HAP-1 (cell line): ENCODE measurements at regions not wholly inside any gene's neighbourhood (a gene's known extent, or its start where the extent isn't known, plus 50 kb on each side); places are given as distances from the start of the nearest gene placed in this dataset.

Experiments
- DNase-seq, 2 experiments: peaks; one replicate each; pipeline ENCODE4 v3.0.0-alpha.2; 2016 to 2020; ENCODE audit warnings: low spot score in 2 of 2
- H3K27me3 ChIP-seq: fragments of 250-450 bp; sonication (Bioruptor Pico); 2 replicates; pipeline ENCODE4 v1.5.1; 2020; ENCODE audit warnings: low read depth, mild to moderate bottlenecking, moderate library complexity
- H3K36me3 ChIP-seq: fragments of 250-450 bp; sonication (Bioruptor Pico); replicated peaks from 2 replicates; pipeline ENCODE4 v1.5.1; 2020; ENCODE audit warnings: mild to moderate bottlenecking
- H3K4me1 ChIP-seq: fragments of 250-450 bp; sonication (Bioruptor Pico); 2 replicates; pipeline ENCODE4 v1.5.1; 2020; ENCODE audit warnings: mild to moderate bottlenecking
- H3K4me3 ChIP-seq: fragments of 250-450 bp; sonication (Bioruptor Pico); 2 replicates; pipeline ENCODE4 v1.5.1; 2020; ENCODE audit warnings: mild to moderate bottlenecking, moderate library complexity
- H3K9me3 ChIP-seq: fragments of 250-450 bp; sonication (Bioruptor Pico); 2 replicates; pipeline ENCODE4 v1.5.1; 2020; ENCODE audit warnings: mild to moderate bottlenecking, moderate library complexity
- in situ Hi-C: fragments of 300-500 bp; cut with MboI; formaldehyde crosslinking; loops from 3 replicates; pipeline ENCODE4 v1.14.3; 2020; ENCODE audit warnings: low sequenced_read_pairs, inconsistent platforms, mixed read lengths

DNA sequence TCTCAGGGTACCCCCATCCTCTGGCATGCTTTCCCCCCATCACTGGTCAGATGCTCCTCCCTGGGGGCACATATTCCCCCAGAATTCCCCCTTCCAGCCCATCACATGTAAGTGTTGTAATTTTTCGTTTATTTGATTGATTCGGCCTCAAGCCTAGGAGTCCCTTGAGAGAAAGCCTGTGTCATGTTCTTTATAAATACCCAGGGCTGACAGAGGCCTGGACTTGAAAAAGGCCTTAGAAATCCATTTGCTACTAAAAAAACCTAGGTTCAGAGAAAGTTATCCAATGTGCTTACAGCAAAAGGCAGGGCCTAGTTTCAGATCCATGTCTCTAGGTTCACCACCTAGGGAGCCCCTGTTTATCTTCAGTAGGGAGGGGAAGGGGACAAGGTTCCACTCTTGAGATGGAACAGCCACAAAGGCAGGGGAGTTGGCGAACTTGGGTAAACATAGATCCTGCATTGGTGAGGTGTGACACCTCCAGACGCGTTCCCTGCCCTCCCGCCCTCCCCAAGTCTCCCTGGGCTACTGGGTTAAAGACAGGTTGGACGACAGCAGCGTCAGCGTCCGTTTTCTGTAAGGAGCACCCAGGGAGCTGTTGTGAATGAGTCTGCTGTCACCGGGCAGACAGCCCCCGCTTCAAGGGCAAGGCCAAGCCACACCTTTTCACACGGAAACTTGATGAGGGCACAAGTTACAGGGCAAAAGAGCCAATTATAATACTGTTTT is 147.8 kb downstream of the EN1 start:
- no peaks in the 10 kb centered on the region for H3K4me1 ChIP-seq
- no peak for DNase-seq
- no peaks in the 10 kb centered on the region for H3K27me3 ChIP-seq
- H3K9me3 ChIP-seq = no peaks in the 10 kb centered on the region
- no peak overlapping the region for H3K4me3 ChIP-seq
- no peaks in the 10 kb centered on the region for H3K36me3 ChIP-seq
- in situ Hi-C loops = no loop called here

DNA sequence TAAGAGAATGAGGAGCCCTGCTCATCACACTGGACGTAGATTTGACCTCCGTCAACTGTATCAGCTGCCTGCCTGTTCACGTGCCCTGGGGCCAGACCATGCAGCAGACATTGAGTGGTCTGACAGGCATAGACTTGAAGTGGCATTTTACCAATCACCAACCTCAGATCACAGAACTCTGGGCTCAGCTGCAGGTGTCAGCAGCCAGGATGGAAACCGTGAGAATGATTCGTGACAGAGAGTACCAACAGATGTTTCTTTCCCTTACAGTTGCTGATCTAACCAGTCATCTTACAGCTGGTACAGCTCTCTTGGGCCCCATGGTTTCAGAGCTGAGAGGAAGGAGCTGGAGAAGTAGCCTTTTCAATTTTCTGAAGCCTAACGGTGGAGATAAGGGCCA is 148.9 kb downstream of the EN1 start:
- Histone ChIP-seq H3K36me3 (no peaks in the 10 kb centered on the region), H3K4me3 (no peak overlapping the region), H3K4me1 (no peaks in the 10 kb centered on the region), H3K27me3 (no peaks in the 10 kb centered on the region), H3K9me3 (no peaks in the 10 kb centered on the region)
- in situ Hi-C loops = no loop called here
- DNase-seq = no peak

DNA sequence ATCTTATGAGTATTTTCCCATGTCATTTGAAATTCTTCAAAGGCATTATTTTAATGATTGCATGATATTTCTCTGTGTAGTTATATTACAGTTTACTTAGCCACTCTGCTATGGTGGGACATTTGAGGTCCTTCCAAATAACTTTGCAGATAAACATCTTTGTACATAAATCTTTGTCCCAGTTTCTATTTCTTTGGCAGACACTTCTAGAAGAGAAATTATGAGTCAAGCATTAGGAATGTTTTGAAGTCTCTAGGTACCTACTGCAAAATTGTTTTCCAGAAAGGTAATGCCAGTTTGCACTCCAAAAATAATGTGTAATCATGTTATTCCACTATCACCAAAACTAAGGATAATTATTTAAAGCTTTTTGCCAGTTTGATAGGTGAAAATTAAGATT is 149.7 kb downstream of the EN1 start:
- Histone ChIP-seq H3K4me3 (no peak overlapping the region), H3K36me3 (no peaks in the 10 kb centered on the region), H3K27me3 (no peaks in the 10 kb centered on the region), H3K9me3 (no peaks in the 10 kb centered on the region), H3K4me1 (no peaks in the 10 kb centered on the region)
- no peak for DNase-seq
- in situ Hi-C loops = no loop called here

- no peak for DNase-seq
- Histone ChIP-seq H3K4me1 (no peaks in the 10 kb centered on the region), H3K9me3 (no peaks in the 10 kb centered on the region), H3K4me3 (no peak overlapping the region), H3K27me3 (no peaks in the 10 kb centered on the region), H3K36me3 (no peaks in the 10 kb centered on the region)
- in situ Hi-C loops = no loop called here
Measured at GRCh38 chr2:118696786-118697465, 150.5 kb downstream of the EN1 start.

- no peaks in the 10 kb centered on the region for H3K9me3 ChIP-seq
- H3K27me3 ChIP-seq = no peaks in the 10 kb centered on the region
- H3K4me3 ChIP-seq = no peak overlapping the region
- DNase-seq = no peak
- H3K36me3 ChIP-seq = no peaks in the 10 kb centered on the region
- H3K4me1 ChIP-seq = no peaks in the 10 kb centered on the region
- in situ Hi-C loops = no loop called here
Measured at GRCh38 chr2:118693287-118693822, 154.1 kb downstream of the EN1 start.

DNA sequence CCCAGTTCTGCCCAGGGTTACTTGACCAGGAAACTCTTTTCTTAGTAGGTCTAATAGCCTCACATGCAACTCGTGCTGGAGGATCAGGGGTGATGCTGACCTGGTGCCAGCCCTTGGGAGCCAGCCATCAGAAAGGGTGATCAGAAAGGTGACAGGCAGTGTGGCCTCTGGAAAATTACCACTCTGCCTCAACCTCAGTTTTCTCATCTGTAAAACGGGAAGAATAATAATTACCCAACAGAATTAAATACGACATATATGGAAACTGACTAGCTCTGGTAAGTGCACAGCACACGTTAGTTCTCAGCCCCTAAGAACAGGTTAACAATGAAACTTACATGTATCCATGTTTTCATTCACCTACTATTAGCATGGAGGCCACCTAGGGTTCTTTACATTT is 157.6 kb downstream of the EN1 start:
- no peaks in the 10 kb centered on the region for H3K27me3 ChIP-seq
- no peaks in the 10 kb centered on the region for H3K4me1 ChIP-seq
- H3K4me3 ChIP-seq = no peak overlapping the region
- no peaks in the 10 kb centered on the region for H3K36me3 ChIP-seq
- DNase-seq = no peak
- in situ Hi-C loops = no loop called here
- no peaks in the 10 kb centered on the region for H3K9me3 ChIP-seq

DNA sequence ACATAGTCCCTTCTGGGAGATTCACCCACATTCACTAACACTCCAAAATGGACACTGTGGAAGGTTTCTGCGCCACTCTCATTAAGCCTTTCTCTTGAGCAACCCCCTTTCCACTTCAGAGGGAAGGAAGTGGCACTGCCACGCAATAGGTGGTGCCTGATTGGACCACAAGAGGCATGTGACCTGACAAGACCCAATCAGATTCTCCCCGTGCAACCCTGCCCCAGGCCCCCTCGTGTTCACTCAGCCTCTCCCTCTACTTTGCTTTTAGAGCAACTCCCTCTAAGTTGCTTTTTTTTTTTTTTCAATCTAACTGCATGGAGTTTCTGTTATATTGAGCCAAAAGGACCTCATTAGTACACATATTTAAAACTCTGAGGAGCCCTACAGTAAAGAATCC is 158.0 kb downstream of the EN1 start:
- DNase-seq = no peak
- Histone ChIP-seq H3K9me3 (no peaks in the 10 kb centered on the region), H3K36me3 (no peaks in the 10 kb centered on the region), H3K4me1 (no peaks in the 10 kb centered on the region), H3K4me3 (no peak overlapping the region), H3K27me3 (no peaks in the 10 kb centered on the region; the same call in 1 of the 2 replicates)
- in situ Hi-C loops = no loop called here

DNA sequence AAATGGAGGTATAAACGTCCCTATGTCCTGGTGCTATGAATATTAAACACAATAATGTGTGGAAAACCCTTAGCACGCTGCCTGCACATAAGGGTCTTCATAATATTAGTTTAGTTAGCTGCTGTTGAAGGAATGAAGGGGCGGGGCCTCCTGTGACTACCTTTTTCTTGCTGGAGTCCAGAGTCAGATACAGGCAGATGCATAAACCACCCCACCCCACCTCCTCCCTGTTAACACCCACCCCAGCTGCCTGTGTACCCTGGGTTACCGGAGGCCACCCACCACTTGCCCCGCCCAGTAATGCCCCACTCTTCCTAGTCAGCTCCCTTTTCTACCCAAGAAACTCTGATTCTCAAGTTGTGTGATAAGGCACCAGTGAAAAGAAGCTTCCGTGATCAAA is 158.4 kb downstream of the EN1 start:
- no peak overlapping the region for H3K4me3 ChIP-seq
- H3K4me1 ChIP-seq = no peaks in the 10 kb centered on the region
- no peaks in the 10 kb centered on the region for H3K36me3 ChIP-seq
- no peak for DNase-seq
- in situ Hi-C loops = no loop called here
- H3K27me3 ChIP-seq = no peaks in the 10 kb centered on the region; the same call in 1 of the 2 replicates
- H3K9me3 ChIP-seq = no peaks in the 10 kb centered on the region

- H3K9me3 ChIP-seq = no peaks in the 10 kb centered on the region
- no peaks in the 10 kb centered on the region for H3K4me1 ChIP-seq
- DNase-seq = no peak
- in situ Hi-C loops = no loop called here
- H3K4me3 ChIP-seq = no peak overlapping the region
- no peaks in the 10 kb centered on the region for H3K36me3 ChIP-seq
- no peaks in the 10 kb centered on the region; the same call in 1 of the 2 replicates for H3K27me3 ChIP-seq
Measured at GRCh38 chr2:118687698-118688097, 159.8 kb downstream of the EN1 start.

GRCh38 chr2:118687192-118687591 is 160.3 kb downstream of the EN1 start:
- Histone ChIP-seq H3K36me3 (no peaks in the 10 kb centered on the region), H3K4me1 (no peaks in the 10 kb centered on the region), H3K9me3 (no peaks in the 10 kb centered on the region), H3K4me3 (no peak overlapping the region), H3K27me3 (no peaks in the 10 kb centered on the region; the same call in 1 of the 2 replicates)
- DNase-seq = no peak
- in situ Hi-C loops = no loop called here

GRCh38 chr2:118686346-118686745 is 161.1 kb downstream of the EN1 start:
- in situ Hi-C loops = no loop called here
- Histone ChIP-seq H3K27me3 (no peaks in the 10 kb centered on the region; the same call in 1 of the 2 replicates), H3K9me3 (no peaks in the 10 kb centered on the region), H3K36me3 (no peaks in the 10 kb centered on the region), H3K4me1 (no peaks in the 10 kb centered on the region), H3K4me3 (no peak overlapping the region)
- DNase-seq = no peak

- no peaks in the 10 kb centered on the region for H3K4me1 ChIP-seq
- in situ Hi-C loops = no loop called here
- no peak for DNase-seq
- no peak overlapping the region for H3K4me3 ChIP-seq
- no peaks in the 10 kb centered on the region; the same call in 1 of the 2 replicates for H3K27me3 ChIP-seq
- H3K9me3 ChIP-seq = no peaks in the 10 kb centered on the region
- H3K36me3 ChIP-seq = no peaks in the 10 kb centered on the region
Measured at GRCh38 chr2:118683460-118683859, 164.0 kb downstream of the EN1 start.

GRCh38 chr2:118678985-118679384 is 168.5 kb downstream of the EN1 start:
- no peaks in the 10 kb centered on the region for H3K4me1 ChIP-seq
- H3K36me3 ChIP-seq = no peaks in the 10 kb centered on the region
- H3K9me3 ChIP-seq = no peaks in the 10 kb centered on the region
- in situ Hi-C loops = no loop called here
- H3K4me3 ChIP-seq = no peak overlapping the region
- no peak for DNase-seq
- H3K27me3 ChIP-seq = no peaks in the 10 kb centered on the region

- Histone ChIP-seq H3K36me3 (no peaks in the 10 kb centered on the region), H3K4me3 (no peak overlapping the region), H3K27me3 (no peaks in the 10 kb centered on the region), H3K4me1 (no peaks in the 10 kb centered on the region), H3K9me3 (no peaks in the 10 kb centered on the region)
- in situ Hi-C loops = no loop called here
- DNase-seq = no peak
Measured at GRCh38 chr2:118677546-118677945, 169.9 kb downstream of the EN1 start.
